HG03108 (cell line): ENCODE measurements at regions not wholly inside any gene's neighbourhood (a gene's known extent, or its start where the extent isn't known, plus 50 kb on each side); places are given as distances from the start of the nearest gene placed in this dataset.

Experiments
- ATAC-seq: cut with Tn5 transposase; IDR thresholded peaks from one replicate; pipeline ENCODE4 v1.9.1; 2021; ENCODE audit warnings: moderate library complexity; ENCODE audit not compliant: unreplicated experiment

- no peak for ATAC-seq
These were observed 60.1 kb upstream of the PRR23E start for GRCh38 chr3:127132876-127133275.

GRCh38 chr3:127133971-127134370, 59.0 kb upstream of the PRR23E start:
- ATAC-seq = no peak

GRCh38 chr3:127134466-127134865, 58.5 kb upstream of the PRR23E start:
- ATAC-seq = no peak

- ATAC-seq = no peak
These were observed 58.1 kb upstream of the PRR23E start for GRCh38 chr3:127134887-127135240.

- ATAC-seq = no peak
These were observed 57.5 kb upstream of the PRR23E start for GRCh38 chr3:127135241-127136023.

GRCh38 chr3:127136024-127136600, 56.8 kb upstream of the PRR23E start:
- no peak for ATAC-seq

- no peak for ATAC-seq
These were observed 56.2 kb upstream of the PRR23E start for GRCh38 chr3:127136706-127137105.

- ATAC-seq = no peak
These were observed 55.8 kb upstream of the PRR23E start for GRCh38 chr3:127137113-127137512.

- no peak for ATAC-seq
These were observed 55.0 kb upstream of the PRR23E start for GRCh38 chr3:127137757-127138536.

GRCh38 chr3:127139601-127140500, 53.1 kb upstream of the PRR23E start:
- ATAC-seq = no peak

GRCh38 chr3:127140501-127141460, 52.1 kb upstream of the PRR23E start:
- no peak for ATAC-seq

- no peak for ATAC-seq
These were observed 50.8 kb upstream of the PRR23E start for GRCh38 chr3:127141921-127142730.
